ENCODE measurements at regions not wholly inside any gene's neighbourhood (a gene's known extent, or its start where the extent isn't known, plus 50 kb on each side); places are given as distances from the start of the nearest gene placed in this dataset.

DNA sequence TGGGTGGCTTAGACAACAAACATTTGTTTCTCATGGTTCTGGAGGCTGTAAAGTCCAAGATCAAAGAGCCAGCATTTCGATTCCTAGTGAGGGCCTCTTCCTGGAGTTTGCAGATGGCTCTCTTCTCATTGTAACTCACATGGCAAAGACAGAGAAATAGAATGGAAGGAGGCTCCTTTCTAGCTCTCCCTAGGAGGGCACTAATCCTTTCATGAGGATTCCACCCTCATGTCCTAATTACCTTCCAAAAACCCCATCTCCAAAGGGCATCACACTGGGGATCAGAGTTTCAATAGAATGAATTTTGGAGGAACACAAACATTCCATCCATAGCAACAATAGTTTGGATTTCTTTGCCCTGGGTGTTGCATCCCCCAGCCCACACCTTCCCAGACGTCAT is 247.3 kb downstream of the TTLL7 start:
- TF ChIP-seq POLR2A (IDR thresholded peaks at IDR 0.05) = no peak
- no peak for TF ChIP-seq EP300 (IDR thresholded peaks at IDR 0.05; ENCODE audit: low read depth)
- TF ChIP-seq, protein P1, sequence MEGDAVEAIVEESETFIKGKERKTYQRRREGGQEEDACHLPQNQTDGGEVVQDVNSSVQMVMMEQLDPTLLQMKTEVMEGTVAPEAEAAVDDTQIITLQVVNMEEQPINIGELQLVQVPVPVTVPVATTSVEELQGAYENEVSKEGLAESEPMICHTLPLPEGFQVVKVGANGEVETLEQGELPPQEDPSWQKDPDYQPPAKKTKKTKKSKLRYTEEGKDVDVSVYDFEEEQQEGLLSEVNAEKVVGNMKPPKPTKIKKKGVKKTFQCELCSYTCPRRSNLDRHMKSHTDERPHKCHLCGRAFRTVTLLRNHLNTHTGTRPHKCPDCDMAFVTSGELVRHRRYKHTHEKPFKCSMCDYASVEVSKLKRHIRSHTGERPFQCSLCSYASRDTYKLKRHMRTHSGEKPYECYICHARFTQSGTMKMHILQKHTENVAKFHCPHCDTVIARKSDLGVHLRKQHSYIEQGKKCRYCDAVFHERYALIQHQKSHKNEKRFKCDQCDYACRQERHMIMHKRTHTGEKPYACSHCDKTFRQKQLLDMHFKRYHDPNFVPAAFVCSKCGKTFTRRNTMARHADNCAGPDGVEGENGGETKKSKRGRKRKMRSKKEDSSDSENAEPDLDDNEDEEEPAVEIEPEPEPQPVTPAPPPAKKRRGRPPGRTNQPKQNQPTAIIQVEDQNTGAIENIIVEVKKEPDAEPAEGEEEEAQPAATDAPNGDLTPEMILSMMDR (IDR thresholded peaks at IDR 0.05) = no peak
